Hypothalamus (tissue), 51 donors: ENCODE measurements at regions not wholly inside any gene's neighbourhood (a gene's known extent, or its start where the extent isn't known, plus 50 kb on each side); places are given as distances from the start of the nearest gene placed in this dataset.

Source experiments
- DNase-seq, 51 donors: peaks; one replicate each; lab custom pipeline; 2025; lab: John Stamatoyannopoulos, UW

GRCh38 chr2:67694445-67694844, 297.3 kb downstream of the ETAA1 start:
- DNase-seq, result peak in 4 of 51 donors; percentile 1 to 10 (median 4)

DNA sequence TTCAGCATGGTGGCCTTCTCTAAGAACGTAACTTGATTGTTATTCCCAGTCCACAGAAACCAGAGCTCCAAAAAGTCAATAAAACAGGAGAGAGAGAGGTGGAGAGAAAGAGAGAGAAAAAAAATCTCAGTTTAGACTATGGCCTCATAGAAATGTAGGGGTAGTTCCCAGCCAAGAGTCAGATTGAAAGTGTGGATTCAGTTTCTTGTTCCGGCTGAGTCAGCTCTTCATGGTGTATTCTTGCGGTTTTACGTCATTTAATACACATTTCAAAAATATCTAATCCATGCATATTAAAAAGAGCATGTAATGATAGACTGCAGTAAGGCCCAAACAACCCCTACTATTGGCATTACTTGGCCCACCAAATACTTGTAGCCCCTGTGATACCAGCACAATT, 303.9 kb downstream of the ETAA1 start:
- DNase-seq, result no peak

- no peak for DNase-seq
Observed at GRCh38 chr2:67702284-67702683, 305.2 kb downstream of the ETAA1 start.

- no peak for DNase-seq
Observed at GRCh38 chr2:67702937-67703336, 305.8 kb downstream of the ETAA1 start.

GRCh38 chr2:67706082-67706481, 308.9 kb downstream of the ETAA1 start:
- no peak for DNase-seq

DNA sequence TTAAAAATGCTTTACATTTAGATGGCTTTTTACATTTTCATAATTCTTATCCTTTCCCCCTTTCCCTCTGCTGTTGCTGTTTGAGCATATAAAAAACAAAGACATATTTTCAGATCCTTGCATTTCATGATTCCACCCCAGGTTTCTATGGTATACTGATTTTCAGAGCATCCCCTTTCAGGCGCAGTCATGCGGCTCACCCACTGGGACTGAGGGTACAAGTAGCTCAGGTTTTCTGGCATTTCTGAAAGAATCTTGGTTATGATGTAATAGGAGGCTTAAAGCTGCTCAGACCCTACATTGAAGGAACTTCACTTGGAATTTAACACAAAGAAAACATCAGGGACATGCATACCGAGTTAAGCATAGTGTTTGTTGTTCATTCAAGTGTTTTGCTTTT, 310.8 kb downstream of the ETAA1 start:
- DNase-seq, result no peak

DNA sequence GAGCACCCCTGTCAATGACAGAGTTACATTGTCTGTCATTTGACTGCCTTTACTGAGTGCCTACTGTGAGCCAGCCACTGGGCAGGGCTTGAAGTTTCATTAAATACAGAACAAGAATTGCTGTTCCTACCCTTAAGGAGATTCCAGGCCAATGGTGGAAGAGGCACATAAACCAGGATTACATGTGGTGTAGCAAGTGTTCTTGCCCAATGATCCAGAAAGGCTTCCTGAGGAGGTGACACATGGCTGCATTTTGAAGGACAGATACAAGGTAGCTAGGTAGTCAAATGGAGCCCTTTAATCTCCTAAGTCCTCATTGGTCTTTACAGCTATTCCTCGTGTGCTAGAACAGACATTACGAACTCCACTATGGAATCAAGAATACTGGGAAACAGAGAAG, 312.7 kb downstream of the ETAA1 start:
- DNase-seq, result no peak

- DNase-seq, result peak in 1 of 51 donors; percentile 3
Observed at GRCh38 chr2:67712484-67712883, 315.4 kb downstream of the ETAA1 start.

GRCh38 chr2:67713376-67713775, 316.2 kb downstream of the ETAA1 start:
- no peak for DNase-seq

GRCh38 chr2:67716895-67717396, 319.8 kb downstream of the ETAA1 start:
- no peak for DNase-seq

DNA sequence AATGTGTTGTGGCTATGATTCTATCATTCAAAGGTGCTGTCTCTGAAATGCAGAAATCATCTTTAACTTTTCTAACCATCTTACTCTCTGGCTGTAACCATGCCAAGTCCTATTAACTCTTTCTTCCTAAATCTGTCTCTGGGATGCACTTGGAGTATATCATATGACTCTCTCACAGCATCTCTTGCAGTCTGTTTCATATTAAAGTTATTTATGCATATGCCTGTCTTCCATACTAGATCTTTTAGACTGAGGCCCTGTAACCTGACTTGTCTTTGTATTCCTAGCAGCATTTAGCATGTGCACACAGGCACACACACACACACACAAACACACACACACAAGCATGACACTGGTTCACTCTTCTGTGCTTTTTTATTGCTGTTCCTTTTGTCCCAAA, 320.6 kb downstream of the ETAA1 start:
- no peak for DNase-seq

- no peak for DNase-seq
Observed at GRCh38 chr2:67719351-67719750, 322.2 kb downstream of the ETAA1 start.

- DNase-seq, result no peak
Observed at GRCh38 chr2:67721516-67721915, 324.4 kb downstream of the ETAA1 start.

GRCh38 chr2:67724261-67724660, 327.1 kb downstream of the ETAA1 start:
- no peak for DNase-seq

- DNase-seq, result no peak
Observed at GRCh38 chr2:67725731-67726130, 328.6 kb downstream of the ETAA1 start.

DNA sequence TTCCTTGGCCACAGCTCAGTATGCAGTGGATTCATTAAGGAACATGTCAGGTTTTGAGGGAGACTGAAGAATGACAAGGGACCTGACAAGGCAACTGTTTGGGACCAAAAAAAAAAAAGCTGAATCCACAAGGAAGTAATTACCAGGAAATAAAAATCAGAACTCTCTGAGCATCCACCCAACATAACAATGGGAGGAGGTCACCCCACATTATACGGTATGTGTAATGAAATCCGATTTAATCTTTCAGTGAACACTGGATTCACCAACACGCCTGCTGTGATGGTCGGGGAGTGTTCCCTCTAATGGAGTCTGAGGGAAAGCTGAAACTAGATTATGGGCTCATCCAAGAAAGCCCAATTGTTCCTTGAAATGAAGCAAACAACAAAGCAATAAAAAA, 329.3 kb downstream of the ETAA1 start:
- no peak for DNase-seq

DNA sequence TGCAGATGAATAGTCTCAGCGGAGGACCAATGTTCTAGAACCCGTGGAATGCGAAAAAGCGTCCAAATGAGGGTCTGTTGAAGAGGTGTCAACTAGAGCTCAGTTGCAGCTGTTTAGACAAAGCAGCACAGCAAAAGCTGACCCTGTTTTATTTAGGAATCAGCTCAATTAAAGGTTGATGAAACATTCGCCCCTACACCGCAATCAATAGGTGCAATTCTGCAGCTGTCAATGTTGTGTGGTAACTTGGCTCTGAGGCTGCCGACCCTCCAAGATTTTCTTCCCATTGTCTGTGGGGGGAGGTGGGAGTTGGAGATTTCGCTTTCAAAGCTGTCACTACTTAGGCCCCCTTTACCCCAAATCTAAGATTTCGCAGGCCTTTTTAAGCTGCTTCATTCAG, 330.0 kb downstream of the ETAA1 start:
- DNase-seq, result no peak

GRCh38 chr2:67727623-67728022, 330.5 kb downstream of the ETAA1 start:
- no peak for DNase-seq

DNA sequence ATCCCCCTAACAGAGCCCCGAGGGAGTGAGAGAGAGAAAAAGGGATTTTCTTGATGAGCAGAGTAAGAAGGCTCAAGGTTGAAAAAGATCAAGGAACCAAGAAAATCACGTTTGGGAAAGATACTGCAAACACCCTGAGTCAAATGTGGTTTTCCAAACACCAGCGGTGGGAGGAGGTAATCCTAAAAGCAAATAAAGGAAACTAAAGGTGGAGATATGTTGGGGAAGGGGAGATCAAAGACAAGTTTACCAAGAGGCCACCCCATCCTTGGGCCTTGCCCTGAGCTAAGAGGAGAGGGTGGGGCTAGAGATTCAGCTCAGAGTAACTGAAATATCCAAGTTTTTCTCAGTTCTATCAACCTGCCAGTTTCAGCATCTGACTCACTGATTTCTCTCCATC, 332.3 kb downstream of the ETAA1 start:
- DNase-seq, result no peak

GRCh38 chr2:67733517-67733916, 329.3 kb downstream of the C1D start:
- DNase-seq, result peak in 16 of 51 donors; percentile 0 to 35 (median 2)

DNA sequence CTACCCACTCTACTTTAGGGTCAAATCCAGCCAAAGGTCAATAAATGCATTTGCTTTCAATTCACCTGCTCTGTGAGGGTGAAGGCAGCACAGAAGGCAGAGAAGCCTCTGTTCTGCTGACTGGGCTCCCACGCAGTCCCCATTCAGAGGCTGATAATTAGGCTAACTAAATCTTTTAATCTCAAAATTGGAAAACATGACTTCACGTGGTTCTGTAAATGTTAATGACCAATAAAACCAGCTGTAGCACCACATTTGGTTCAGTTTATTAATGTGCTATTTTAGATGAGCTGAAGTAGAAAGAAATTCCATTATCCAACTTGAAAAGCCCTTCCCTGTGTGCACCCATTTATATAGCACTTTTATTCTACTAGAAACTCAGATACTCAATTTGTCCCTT, 310.6 kb downstream of the C1D start:
- DNase-seq, result no peak

DNA sequence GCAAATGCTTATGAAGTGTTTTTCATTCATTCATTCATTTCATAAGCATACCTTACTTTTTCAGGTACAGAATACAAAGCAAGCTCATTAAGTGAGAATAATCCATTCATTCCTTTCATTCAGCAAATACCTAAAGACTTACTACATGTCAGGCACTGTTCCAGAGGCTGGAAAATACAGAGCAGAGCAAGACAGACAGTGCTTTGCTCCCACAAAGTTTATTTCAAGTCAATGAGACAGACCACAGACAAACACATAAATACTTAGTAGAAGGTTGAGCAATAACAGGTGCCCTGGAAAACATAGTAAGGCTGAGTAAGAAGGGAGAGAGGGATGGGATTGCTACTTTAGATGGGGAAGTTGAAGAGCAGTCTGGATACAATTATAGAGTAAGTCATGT, 309.8 kb downstream of the C1D start:
- no peak for DNase-seq

DNA sequence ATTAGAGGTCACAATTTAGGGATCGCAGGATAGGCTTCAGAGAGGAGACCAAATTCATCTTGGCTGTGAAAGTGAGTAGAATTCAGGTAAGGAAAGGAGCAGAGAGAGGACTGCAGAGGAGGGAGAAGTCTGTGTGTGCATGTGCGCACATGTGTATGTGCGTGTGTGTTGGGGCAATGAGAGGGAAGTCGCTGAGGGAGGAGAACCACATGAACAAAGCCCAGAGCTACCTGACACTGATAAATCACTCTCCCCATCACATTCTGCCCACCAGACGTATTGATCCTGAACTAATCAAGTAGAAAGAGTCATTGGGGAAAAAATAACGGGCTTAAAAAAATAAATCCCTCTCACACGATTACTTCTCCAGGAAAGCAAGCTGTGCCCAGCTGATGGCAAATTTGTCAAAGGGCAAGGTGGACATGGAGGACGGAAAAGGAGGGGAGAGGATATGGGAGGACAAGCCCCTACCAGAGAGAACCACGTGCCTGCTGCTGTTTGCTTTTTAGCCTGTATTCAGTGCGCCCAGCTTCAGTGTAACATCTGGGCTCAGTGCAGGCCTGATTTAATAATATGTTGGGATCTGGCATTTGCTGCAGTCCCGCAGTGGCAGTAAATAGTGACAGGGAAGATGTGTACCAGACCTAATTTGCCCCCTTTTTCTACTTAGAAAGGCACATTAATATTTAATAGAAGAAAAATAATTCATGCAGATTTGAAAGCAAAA, 307.5 kb downstream of the C1D start:
- no peak for DNase-seq
